ENCODE measurements at regions not wholly inside any gene's neighbourhood (a gene's known extent, or its start where the extent isn't known, plus 50 kb on each side); places are given as distances from the start of the nearest gene placed in this dataset.

- TF ChIP-seq CTCF (IDR thresholded peaks at IDR 0.05; ENCODE audit: insufficient read depth, low read length) = no peak
- TF ChIP-seq GABPA (IDR thresholded peaks at IDR 0.05; ENCODE audit: low read depth) = no peak
- no peak for TF ChIP-seq POLR2AphosphoS5 (IDR thresholded peaks at IDR 0.05; ENCODE audit: low read depth)
These were observed 51.1 kb upstream of the TRDN start for GRCh38 chr6:123687864-123688263.
